Glomerular visceral epithelial cell (primary cell): ENCODE measurements at regions not wholly inside any gene's neighbourhood (a gene's known extent, or its start where the extent isn't known, plus 50 kb on each side); places are given as distances from the start of the nearest gene placed in this dataset.
A peak's percentile ranks its signal among the peaks of the same experiment; 100 is the strongest.

Source experiments
- DNase-seq: peaks from one replicate; pipeline ENCODE4 v3.0.0-alpha.2; 2016; ENCODE audit errors: extremely low spot score

DNA sequence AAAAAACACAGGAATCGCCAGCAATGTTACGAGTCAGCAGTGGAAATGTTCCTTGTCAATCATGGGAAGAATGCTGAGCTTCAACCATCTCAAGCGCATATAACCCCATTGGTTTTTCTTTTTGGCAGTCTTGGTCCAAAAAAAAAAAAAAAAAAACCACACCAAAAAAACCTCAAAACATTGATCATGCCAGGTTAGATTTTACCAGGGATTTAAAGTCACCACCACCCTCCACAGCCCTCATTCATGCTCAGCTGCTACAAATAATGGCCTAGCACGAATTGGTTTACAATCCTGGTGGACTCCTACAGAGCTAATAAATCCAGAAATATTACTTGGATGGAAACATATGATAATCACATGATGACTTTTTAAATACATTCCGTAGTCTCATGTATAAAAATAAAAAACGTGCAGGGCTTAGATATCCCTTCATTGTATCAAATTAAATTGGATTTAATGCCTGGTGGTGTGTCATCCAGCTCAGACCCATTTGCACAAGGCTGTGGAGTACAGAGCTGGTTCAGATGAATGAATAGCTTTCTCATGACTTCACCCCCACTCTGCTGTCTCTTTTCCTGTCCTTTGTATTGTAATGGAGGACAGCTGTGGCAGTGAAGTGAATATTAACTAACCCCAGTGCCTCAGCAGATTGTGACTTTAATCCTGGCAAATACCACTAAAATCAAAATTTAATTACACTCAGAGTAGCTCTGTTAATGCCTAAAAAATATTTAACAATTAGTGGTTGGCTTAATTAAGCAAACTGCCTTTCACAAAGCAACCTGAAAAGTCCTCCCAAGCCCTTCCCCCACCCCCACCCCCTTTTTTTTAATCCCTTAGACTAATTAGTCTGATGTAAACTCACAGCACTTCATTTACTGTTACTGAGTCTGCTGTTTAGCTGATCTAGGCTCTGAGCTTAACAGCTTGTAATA lies 626.5 kb upstream of the ZNF608 start:
- peak; percentile 73 for DNase-seq

DNA sequence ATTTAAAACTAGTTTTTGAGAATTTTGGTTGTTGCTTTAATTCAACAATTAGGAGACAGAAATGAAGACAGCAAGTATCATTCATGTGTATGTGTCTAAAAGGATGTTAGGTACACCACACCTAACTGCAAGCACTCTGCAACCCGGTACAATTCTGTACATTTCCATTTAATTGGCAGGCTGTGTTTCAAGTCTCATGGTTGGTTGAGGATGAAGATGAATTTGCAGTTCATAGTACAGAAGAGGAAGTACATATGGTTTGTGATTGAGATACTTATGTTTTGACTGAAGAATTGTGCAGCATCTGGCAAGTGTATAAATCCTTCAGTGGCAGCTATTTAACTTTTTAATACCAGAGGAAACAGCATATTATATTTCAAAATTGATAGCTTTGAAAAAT lies 628.7 kb upstream of the ZNF608 start:
- DNase-seq: no peak

GRCh38 chr5:125376059-125376641 lies 629.7 kb upstream of the ZNF608 start:
- no peak for DNase-seq

GRCh38 chr5:125377141-125377540 lies 630.7 kb upstream of the ZNF608 start:
- DNase-seq: no peak

GRCh38 chr5:125381290-125381689 lies 634.9 kb upstream of the ZNF608 start:
- no peak for DNase-seq

GRCh38 chr5:125384071-125384470 lies 637.6 kb upstream of the ZNF608 start:
- no peak for DNase-seq

DNA sequence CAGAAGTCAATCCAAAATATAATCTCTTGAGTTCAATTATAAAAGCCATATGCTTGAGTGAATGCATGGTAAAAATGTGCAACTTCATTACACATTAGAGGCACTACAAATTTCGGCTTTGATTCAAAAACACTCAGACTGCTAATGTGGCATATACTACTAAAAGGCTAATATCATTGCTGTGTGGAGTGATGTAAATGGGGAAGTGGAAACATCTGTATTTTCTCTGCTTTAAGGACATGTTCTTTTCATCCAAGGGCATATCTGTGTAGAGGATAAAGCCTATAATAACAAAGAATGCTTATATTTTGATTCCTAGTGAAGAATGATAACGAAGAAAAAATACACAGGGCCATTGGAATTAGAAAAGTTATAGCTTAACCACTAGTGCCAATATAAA lies 643.9 kb upstream of the ZNF608 start:
- no peak for DNase-seq

DNA sequence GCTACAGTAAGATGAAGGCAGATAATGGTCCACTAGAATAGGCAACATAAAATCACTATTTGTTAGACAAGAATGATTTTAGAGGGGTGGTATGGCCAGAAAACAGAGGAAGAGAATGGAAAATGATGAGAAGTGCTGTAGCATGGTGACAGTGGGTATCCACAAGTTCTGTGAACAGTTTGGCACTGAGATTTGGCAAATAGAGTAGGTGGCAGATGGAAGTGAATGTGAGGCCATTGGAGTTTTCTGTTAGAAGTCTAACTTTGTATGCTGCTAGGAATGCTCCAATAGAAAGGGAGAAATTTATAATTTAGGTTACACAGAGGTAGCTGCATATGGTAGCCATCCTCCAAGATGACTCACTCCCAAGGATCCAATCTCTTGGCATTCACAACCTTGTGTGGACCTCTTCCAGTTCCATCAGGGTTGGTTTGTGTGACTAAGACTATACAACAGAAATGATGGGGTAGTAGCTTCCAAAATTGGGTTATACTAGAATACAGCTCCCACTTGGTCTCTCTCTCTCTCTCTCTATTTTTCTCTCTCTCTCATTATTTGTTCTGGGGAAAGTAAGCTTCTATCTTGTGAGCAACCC lies 646.9 kb upstream of the ZNF608 start:
- no peak for DNase-seq

DNA sequence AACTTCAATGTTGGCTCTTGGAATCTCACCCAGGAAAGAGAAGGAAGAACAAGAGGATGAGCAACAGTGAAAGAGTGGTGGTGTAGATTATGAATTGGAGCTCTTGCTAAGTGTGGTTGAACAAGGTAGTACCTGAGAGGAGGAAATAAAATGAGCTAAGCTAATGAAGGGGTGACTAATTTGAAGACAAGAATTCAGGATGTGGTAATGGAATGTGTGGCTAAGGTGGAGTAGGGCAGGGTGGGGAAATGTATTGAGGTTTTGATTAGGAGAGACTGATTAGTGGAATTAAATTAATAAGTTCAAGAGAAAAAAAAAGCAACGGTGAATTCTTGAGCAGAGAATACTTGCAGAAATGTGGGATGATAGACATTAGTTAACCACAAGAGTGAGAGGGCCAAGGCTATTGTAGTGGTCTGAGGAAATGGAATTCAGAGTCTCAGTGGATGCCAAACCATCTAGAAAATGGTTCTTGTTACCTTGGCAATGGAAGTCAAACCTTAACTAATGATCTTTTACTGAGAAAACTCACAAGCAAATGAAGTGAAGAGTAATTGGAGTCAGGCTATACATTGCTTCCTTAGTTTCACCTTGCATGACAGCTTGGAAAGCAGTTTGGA lies 648.3 kb upstream of the ZNF608 start:
- DNase-seq: peak; percentile 65

DNA sequence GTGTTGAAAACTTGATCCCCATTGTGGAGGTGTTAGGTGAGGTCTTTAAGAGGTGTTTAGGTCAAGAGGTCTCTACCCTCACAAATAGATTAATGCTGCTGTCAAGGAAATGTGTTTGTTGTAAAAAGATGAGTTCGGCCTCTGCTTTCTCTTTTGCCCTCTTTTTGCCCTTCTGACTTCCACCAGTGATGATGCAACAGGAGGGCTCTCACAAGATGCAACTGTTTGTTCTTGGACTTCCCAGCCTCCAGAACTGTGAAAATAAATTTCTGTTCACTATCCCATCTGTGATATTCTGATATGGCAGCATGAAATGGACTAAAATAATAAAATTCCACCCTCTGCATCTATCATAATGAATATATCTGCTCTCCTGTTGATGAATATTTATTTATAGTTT lies 650.0 kb upstream of the ZNF608 start:
- DNase-seq: no peak

DNA sequence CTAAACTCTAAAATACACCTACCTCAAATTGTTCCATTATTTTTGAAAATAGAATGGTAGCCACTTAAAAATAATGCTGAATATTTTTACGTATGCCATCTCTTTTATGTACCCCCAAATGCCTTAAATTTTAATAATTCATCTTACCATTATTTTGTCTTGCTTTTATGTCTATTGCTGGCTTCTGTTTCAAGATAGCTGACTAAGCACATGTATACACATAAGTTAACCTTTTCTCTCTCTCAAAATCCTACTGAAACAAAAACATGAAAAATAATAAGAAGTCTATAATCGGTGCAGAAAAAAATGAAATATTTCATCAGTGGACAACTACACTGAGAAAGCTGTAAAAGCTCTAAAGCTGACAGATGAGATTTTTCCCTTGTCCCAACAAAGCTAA lies 652.0 kb upstream of the ZNF608 start:
- no peak for DNase-seq

DNA sequence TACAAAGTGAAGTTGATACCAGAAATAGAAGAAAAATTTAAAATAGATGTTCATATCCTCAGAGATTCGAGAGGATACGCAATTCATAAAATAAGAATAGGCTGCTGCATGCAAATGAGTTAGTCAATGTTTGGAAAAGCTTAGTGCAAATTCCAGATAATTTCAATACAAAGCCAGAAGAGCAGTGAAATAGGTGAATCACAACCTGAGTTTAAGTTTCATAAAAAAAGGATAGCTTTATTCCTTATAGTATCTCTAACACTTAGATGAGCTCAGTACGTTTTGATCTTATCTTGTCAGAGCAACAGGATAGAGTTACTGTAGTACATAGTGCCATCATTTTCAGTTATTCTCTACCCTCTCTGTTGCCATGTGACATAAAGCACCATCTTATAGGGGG lies 653.4 kb upstream of the ZNF608 start:
- no peak for DNase-seq

GRCh38 chr5:125401724-125402622 lies 655.5 kb upstream of the ZNF608 start:
- DNase-seq: no peak

DNA sequence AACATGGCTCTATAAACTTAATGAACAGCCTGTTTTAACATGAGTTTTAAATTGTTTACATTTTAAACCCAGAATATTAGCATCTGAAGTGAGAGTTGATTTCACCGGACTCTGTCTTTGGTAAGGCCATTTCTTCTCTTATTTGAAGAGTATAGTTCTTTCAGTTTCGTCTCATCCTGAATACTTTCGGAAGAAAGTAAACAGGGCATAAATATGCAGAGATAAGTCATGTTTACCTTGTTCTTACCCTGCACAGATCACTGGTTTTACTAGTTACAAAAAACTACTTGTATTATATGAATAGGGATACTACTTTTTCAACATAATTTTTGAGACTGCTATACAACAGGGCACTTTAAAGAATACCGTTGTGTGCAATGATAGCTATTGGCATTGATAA lies 656.3 kb upstream of the ZNF608 start:
- DNase-seq: no peak

DNA sequence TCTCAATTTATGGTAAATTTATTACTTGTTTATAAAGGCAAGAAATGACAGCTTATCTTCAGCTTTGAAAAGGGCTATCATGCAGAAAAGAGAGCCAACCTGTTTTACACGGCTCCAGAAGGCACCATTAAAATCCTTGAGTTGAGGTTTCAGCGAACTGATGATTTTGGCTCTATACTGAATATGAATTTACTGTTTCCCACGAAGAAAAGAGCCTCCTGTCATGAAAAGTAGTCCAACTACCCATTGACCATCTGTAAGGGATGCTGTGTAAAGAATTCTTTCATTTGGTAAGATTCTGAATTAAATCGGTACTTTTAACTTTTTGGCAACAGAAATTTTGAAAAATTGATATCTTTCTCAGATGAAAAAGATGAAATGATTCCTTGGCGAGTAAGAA lies 657.6 kb upstream of the ZNF608 start:
- DNase-seq: no peak

DNA sequence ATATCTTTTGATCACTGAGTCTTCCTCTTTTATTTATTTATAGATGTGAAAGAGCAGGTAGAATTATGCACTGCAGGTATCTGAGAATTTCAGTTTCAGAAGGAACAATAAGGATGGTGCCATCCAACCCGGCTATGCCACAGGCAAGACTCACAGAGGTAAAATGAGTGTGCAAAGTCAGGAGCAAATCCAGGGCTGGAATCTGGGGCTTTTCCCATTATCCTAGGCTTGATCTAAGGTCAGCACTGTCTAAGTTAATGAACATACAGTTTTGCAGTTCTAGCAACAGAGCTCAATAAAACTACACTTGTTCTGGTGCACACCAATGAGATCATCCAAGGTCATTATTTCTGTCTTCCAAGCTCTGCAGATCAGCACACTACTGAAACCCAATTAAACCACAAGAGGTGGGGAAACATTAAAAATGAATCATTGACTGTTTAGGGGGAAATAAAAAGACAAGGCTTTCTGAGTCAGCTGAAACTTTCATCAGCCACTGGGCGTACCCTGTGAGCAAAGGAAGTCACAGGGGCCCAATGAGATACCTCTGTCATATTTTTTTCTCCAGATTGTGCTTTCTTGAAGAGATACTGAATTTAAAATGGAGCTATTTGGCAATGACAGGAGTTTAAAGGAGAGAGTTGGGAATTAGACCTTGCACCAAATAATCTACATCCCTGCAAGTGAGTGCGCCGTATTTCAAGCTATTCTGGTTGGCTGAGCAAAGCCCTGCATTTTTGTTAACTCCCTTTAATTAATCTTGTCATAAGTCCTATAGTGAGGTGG lies 662.2 kb upstream of the ZNF608 start:
- peak; percentile 97 for DNase-seq

DNA sequence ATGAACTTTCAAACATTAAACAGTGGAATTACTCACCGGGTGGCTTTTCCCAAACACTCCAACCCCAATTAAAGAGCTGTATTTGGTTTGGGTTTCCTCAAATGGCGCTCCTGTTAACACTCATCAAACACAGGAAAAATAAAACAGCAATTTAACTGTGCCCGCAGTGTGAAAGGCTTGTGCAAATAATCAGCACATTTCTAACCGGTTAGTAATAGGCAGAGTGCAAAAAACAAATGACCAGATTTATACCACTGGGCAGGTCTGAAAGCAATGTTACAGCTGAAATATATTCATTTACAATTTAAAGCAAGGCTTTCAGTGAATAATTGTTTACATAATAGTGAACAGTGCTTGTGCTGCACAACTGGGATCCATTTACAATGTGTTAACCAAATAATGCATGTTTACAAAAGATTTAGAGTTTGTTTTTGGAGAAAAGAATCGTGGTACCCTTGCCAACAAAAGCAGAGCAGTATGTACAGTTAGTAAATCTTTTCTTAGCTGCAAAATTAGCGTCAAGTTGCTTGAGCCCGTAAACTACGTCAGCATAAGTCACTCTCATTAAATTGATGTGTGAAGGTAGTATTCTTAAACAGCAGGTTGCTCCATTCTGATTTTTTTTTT lies 662.9 kb upstream of the ZNF608 start:
- DNase-seq: no peak

DNA sequence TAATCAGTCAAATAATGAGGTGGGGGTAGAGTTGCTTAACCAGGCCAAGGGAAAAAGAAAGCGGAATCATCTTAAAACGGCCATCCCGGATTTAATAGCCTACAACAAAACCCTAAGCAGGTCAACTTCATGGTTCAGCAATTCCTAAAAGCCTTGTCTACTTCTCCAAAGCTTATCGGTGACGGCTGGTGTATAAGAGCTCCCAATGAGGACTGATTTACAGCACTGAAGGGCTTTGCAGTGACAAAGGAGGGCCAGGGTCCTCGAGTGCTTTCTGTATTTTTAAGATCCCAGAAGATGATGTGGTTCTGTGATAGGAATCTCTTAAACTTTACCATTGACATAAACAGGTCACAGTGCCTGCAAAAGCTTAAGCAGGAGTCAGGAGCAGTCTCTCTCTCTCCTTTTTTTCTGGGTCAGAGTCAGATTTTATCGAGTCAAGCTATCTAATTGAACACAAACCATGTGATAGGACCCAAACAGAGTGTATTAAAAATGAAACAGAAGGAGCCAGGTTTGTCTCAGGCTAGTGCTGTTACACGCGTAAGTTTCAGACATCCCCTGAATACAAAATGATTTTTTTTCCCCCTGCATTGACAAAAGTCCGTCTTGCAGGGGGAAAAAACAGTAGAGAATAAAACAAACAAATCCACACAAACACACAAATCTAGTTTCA lies 663.6 kb upstream of the ZNF608 start:
- peak; percentile 44 for DNase-seq

DNA sequence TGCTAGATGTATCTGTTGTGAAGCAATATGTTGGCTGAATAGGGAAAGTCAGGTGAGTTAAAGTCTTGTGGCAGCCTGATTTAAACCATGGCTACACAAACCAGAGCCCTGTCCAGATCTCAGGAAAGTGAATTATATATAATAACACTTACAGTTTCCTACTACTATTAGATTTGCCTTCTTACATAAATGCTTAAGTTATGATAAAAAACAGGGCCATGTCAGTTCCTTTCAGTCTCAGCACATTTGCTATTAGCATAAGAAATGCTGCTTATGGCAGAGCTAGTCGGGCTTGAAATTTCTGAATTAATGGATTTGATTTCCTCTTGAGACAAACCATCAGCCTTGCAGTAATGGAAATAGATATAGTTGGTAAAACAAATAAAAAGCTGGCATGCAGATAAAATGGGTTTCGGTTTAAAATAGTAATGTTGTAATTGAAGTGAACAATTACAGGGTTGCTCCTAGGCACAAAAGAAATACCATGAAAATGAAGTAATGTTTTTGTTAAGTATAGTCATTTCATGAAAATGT lies 664.2 kb upstream of the ZNF608 start:
- peak; percentile 89 for DNase-seq
